NCI-H82 treated with DMSO at 0.1 percent for 48 hours (cell line): ENCODE measurements at regions not wholly inside any gene's neighbourhood (a gene's known extent, or its start where the extent isn't known, plus 50 kb on each side); places are given as distances from the start of the nearest gene placed in this dataset.
"Not testable (repeated sequence)": the region's sequence is repeated elsewhere in the genome, so short reads cannot be mapped to it uniquely, and the experiment has no call there.

Experiments
- DNase-seq: peaks from one replicate; lab custom pipeline; 2025; ENCODE audit not compliant: unreplicated experiment; lab: John Stamatoyannopoulos, UW

GRCh38 chr5:166063261-166063660 lies 2228.2 kb upstream of the WWC1 start:
- no peak for DNase-seq

GRCh38 chr5:166068547-166069335 lies 2222.7 kb upstream of the WWC1 start:
- DNase-seq: no peak

GRCh38 chr5:166073901-166074581 lies 2217.4 kb upstream of the WWC1 start:
- no peak for DNase-seq

GRCh38 chr5:166074582-166075481 lies 2216.6 kb upstream of the WWC1 start:
- no peak for DNase-seq

- no peak for DNase-seq
Measured at GRCh38 chr5:166083183-166083959, 2208.1 kb upstream of the WWC1 start.

GRCh38 chr5:166086568-166086967 lies 2204.9 kb upstream of the WWC1 start:
- no peak for DNase-seq

- no peak for DNase-seq
Measured at GRCh38 chr5:166088389-166089039, 2202.9 kb upstream of the WWC1 start.

GRCh38 chr5:166091931-166092330 lies 2199.5 kb upstream of the WWC1 start:
- no peak for DNase-seq

GRCh38 chr5:166093312-166093711 lies 2198.1 kb upstream of the WWC1 start:
- no peak for DNase-seq

GRCh38 chr5:166102947-166103346 lies 2188.5 kb upstream of the WWC1 start:
- no peak for DNase-seq

- DNase-seq: no peak
Measured at GRCh38 chr5:166111021-166111420, 2180.4 kb upstream of the WWC1 start.

- no peak for DNase-seq
Measured at GRCh38 chr5:166117072-166118066, 2174.1 kb upstream of the WWC1 start.

- no peak for DNase-seq
Measured at GRCh38 chr5:166119506-166119905, 2171.9 kb upstream of the WWC1 start.

- DNase-seq: no peak
Measured at GRCh38 chr5:166123717-166124116, 2167.7 kb upstream of the WWC1 start.

- no peak for DNase-seq
Measured at GRCh38 chr5:166127766-166128570, 2163.5 kb upstream of the WWC1 start.

GRCh38 chr5:166145107-166145506 lies 2146.3 kb upstream of the WWC1 start:
- DNase-seq: not testable (repeated sequence)

- peak; percentile 8 for DNase-seq
Measured at GRCh38 chr5:166163996-166164610, 2127.3 kb upstream of the WWC1 start.

GRCh38 chr5:166165596-166165995 lies 2125.8 kb upstream of the WWC1 start:
- no peak for DNase-seq
